ENCODE measurements at regions not wholly inside any gene's neighbourhood (a gene's known extent, or its start where the extent isn't known, plus 50 kb on each side); places are given as distances from the start of the nearest gene placed in this dataset.

DNA sequence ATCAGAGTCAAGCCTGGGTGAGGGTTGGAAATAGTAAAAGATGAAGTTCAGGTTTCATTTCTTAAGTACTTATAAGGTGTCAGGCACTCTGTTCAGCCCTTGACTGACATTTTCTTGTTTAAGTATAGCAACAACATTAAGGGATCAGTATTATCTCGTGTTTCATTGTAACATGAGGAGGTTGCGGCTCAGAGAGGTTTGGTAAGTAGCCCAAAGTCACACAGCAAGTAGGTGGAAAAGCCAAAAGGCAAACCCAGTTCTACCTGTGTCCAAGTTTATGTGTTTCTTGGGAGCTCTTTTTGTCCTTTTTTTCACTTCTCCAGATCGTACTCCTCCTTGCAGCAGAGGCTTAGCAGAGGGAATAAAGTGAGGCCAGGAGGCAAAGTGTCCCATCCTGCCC lies 337.5 kb upstream of the KLF3 start:
- TF ChIP-seq, protein P1, sequence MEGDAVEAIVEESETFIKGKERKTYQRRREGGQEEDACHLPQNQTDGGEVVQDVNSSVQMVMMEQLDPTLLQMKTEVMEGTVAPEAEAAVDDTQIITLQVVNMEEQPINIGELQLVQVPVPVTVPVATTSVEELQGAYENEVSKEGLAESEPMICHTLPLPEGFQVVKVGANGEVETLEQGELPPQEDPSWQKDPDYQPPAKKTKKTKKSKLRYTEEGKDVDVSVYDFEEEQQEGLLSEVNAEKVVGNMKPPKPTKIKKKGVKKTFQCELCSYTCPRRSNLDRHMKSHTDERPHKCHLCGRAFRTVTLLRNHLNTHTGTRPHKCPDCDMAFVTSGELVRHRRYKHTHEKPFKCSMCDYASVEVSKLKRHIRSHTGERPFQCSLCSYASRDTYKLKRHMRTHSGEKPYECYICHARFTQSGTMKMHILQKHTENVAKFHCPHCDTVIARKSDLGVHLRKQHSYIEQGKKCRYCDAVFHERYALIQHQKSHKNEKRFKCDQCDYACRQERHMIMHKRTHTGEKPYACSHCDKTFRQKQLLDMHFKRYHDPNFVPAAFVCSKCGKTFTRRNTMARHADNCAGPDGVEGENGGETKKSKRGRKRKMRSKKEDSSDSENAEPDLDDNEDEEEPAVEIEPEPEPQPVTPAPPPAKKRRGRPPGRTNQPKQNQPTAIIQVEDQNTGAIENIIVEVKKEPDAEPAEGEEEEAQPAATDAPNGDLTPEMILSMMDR (IDR thresholded peaks at IDR 0.05), result no peak
- TF ChIP-seq POLR2AphosphoS5 (IDR thresholded peaks at IDR 0.05), result no peak
- TF ChIP-seq POLR2A (IDR thresholded peaks at IDR 0.05), result no peak
- no peak for TF ChIP-seq EP300 (IDR thresholded peaks at IDR 0.05; ENCODE audit: low read depth)
